ENCODE measurements at regions not wholly inside any gene's neighbourhood (a gene's known extent, or its start where the extent isn't known, plus 50 kb on each side); places are given as distances from the start of the nearest gene placed in this dataset.
A peak's percentile ranks its signal among the peaks of the same experiment; 100 is the strongest.

GRCh38 chrX:93585661-93586060 lies 87.7 kb downstream of the NAP1L3 start:
- Histone ChIP-seq H3K27me3 (no peaks in the 10 kb centered on the region), H3K36me3 (no peaks in the 10 kb centered on the region), H3K4me1 (no peaks in the 10 kb centered on the region), H3K27ac (no peak overlapping the region), H3K4me3 (no peak overlapping the region), H3K9me3 (no peaks in the 10 kb centered on the region)
- no peak for TF ChIP-seq EP300 (IDR thresholded peaks at IDR 0.05)
- no peak for TF ChIP-seq POLR2A (IDR thresholded peaks at IDR 0.05)
- no peak for TF ChIP-seq POLR2AphosphoS5 (IDR thresholded peaks at IDR 0.05)
- TF ChIP-seq CTCF (IDR thresholded peaks at IDR 0.05), result no peak
- DNase-seq, result no peak
- intact Hi-C loops (cut with DNase I; ENCODE audit: low total_unique reads), result no loop called here

DNA sequence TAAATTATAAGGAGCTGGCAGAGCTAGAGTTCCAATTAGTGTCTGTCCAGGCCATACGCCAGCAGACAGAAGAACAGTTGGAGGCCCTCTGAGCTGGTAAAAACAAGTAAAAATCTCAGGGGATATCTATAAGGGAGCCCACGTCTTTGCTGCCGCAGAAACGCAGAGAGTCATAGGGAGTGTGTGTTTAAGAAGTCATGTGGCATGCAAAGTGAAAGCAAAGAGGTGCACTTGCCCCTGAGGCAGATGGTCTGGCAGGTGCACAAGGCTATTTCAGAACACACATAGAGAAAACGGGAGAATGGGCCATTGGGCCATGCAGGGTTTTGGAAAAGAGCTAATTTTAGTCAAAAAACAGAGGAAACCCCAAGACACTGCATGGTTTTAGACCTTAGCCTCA lies 92.7 kb downstream of the NAP1L3 start:
- 68 to 83% (median 80%) methylated on average over 5 of the region's 5 CpGs for whole genome bisulfite sequencing, 5 donors
- intact Hi-C loops (cut with DNase I; ENCODE audit: low total_unique reads), result no loop called here

DNA sequence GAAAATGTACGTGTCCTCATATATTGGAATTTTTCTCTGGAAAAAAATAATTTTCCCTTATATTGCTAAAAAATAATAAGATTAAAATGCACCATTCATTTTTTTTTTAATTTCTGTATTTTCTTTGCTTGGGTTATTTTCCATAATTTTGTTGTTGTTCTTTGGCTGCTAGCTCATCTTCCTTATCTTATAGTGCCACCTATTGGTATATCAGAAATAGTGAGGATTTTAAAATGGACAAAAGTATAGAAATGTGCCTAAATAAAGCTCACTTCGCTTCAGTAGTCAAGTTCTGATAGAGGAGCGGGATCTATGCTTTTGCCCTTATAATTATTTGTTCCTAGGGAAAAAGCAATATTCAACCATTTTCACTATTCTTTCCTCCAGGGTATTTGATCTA lies 134.8 kb downstream of the NAP1L3 start:
- H3K4me1 ChIP-seq, result no peaks in the 10 kb centered on the region
- peaks cover 0 to 5% (median 0%) of the 10 kb centered on the region in 3 donors for H3K27me3 ChIP-seq
- no peaks in the 10 kb centered on the region for H3K9me3 ChIP-seq
- peak in 1 of 2 donors; percentile 3 for DNase-seq
- no peak overlapping the region for H3K27ac ChIP-seq
- no peak for TF ChIP-seq EP300 (IDR thresholded peaks at IDR 0.05)
- TF ChIP-seq CTCF (IDR thresholded peaks at IDR 0.05), result peak in 1 of 7 experiments; percentile 9
- no peaks in the 10 kb centered on the region for H3K36me3 ChIP-seq
- no peak overlapping the region for H3K4me3 ChIP-seq
- 60 to 77% (median 65%) methylated on average over 3 of the region's 3 CpGs for WGBS, 5 donors
- intact Hi-C loops (cut with DNase I; ENCODE audit: low total_unique reads), result no loop called here

More for the DNA sequence above, 92.7 kb downstream of the NAP1L3 start:
- Histone ChIP-seq H3K4me1 (no peaks in the 10 kb centered on the region), H3K36me3 (no peaks in the 10 kb centered on the region), H3K4me3 (no peak overlapping the region), H3K27ac (no peak overlapping the region), H3K9me3 (peaks cover 0 to 7% (median 0%) of the 10 kb centered on the region in 4 donors), H3K27me3 (peaks cover 0 to 3% (median 0%) of the 10 kb centered on the region in 3 donors)
- TF ChIP-seq EP300 (IDR thresholded peaks at IDR 0.05) (no peak), POLR2AphosphoS5 (IDR thresholded peaks at IDR 0.05) (no peak), POLR2A (IDR thresholded peaks at IDR 0.05) (no peak), CTCF (IDR thresholded peaks at IDR 0.05) (no peak)
- no peak for DNase-seq

DNA sequence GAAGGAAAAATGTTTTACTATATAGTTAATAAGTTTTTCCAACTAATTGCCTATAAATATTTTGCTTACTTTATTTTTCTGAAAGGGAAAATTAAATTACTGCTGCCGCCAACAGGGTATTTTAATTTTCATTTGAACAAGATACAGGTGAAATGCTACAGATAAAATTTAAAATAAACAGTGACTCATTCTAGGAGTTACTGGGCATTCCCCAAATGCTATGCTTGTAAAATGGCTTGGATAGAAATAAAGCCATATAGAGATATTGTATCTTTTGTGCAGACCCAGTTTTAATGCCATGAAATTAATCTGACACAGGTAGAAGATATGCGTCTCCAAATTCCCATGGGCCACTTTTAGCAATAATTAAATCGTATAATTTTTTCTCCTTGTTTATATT lies 144.5 kb downstream of the NAP1L3 start:
- Histone ChIP-seq H3K27me3 (peaks cover 0 to 2% (median 0%) of the 10 kb centered on the region in 3 donors), H3K4me1 (no peaks in the 10 kb centered on the region), H3K9me3 (no peaks in the 10 kb centered on the region), H3K4me3 (no peak overlapping the region), H3K27ac (no peak overlapping the region), H3K36me3 (no peaks in the 10 kb centered on the region)
- 33 to 75% (median 52%) methylated on average over 3 of the region's 3 CpGs for WGBS, 5 donors
- no peak for DNase-seq
- TF ChIP-seq CTCF (IDR thresholded peaks at IDR 0.05) (no peak), POLR2AphosphoS5 (IDR thresholded peaks at IDR 0.05) (no peak), POLR2A (IDR thresholded peaks at IDR 0.05) (no peak), EP300 (IDR thresholded peaks at IDR 0.05) (no peak)
- intact Hi-C loops (cut with DNase I; ENCODE audit: low total_unique reads), result no loop called here
